ENCODE measurements at regions not wholly inside any gene's neighbourhood (a gene's known extent, or its start where the extent isn't known, plus 50 kb on each side); places are given as distances from the start of the nearest gene placed in this dataset.

- no peak for TF ChIP-seq CTCF (IDR thresholded peaks at IDR 0.05)
- TF ChIP-seq POLR2A (IDR thresholded peaks at IDR 0.05): no peak
- no peak for TF ChIP-seq POLR2AphosphoS5 (IDR thresholded peaks at IDR 0.05; ENCODE audit: insufficient read depth in 1 of 2, low read depth in 1 of 2)
Measured at GRCh38 chr4:10959586-10959985, 275.0 kb upstream of the CLNK start.
